Stimulated activated CD8-positive, alpha-beta memory T cell treated with anti-CD3 and anti-CD28 coated beads, Interleukin-2, amount 100 ng/mL, for 48 hours (primary cell): ENCODE measurements at regions not wholly inside any gene's neighbourhood (a gene's known extent, or its start where the extent isn't known, plus 50 kb on each side); places are given as distances from the start of the nearest gene placed in this dataset.
A peak's percentile ranks its signal among the peaks of the same experiment; 100 is the strongest.
"Not testable (repeated sequence)": the region's sequence is repeated elsewhere in the genome, so short reads cannot be mapped to it uniquely, and the experiment has no call there.

ENCODE experiments used
- DNase-seq, 2 donors: peaks; one replicate each; pipeline ENCODE4 v3.0.0-alpha.2; 2020; ENCODE audit warnings: low read depth in 2 of 2

- DNase-seq = no peak
Measured at GRCh38 chr10:100661520-100661919, 83.9 kb upstream of the PAX2 start.

GRCh38 chr10:100662067-100662466, 83.3 kb upstream of the PAX2 start:
- no peak for DNase-seq

- DNase-seq = no peak
Measured at GRCh38 chr10:100664316-100665149, 80.8 kb upstream of the PAX2 start.

- DNase-seq = not testable (repeated sequence)
Measured at GRCh38 chr10:100666634-100667033, 78.7 kb upstream of the PAX2 start.

GRCh38 chr10:100669616-100670015, 75.8 kb upstream of the PAX2 start:
- DNase-seq = no peak

- no peak for DNase-seq
Measured at GRCh38 chr10:100670368-100670767, 75.0 kb upstream of the PAX2 start.

- DNase-seq = peak; percentile 57 to 61
Measured at GRCh38 chr10:100670828-100671479, 74.4 kb upstream of the PAX2 start.

- DNase-seq = no peak
Measured at GRCh38 chr10:100672199-100672598, 73.2 kb upstream of the PAX2 start.

- no peak for DNase-seq
Measured at GRCh38 chr10:100677290-100677945, 68.0 kb upstream of the PAX2 start.

- DNase-seq = no peak
Measured at GRCh38 chr10:100679327-100679726, 66.1 kb upstream of the PAX2 start.

GRCh38 chr10:100683004-100683403, 62.4 kb upstream of the PAX2 start:
- DNase-seq = no peak

GRCh38 chr10:100683545-100684300, 61.7 kb upstream of the PAX2 start:
- no peak for DNase-seq

- DNase-seq = no peak
Measured at GRCh38 chr10:100684688-100685235, 60.6 kb upstream of the PAX2 start.

GRCh38 chr10:100685331-100685730, 60.1 kb upstream of the PAX2 start:
- DNase-seq = no peak

- no peak for DNase-seq
Measured at GRCh38 chr10:100687143-100688003, 58.0 kb upstream of the PAX2 start.

GRCh38 chr10:100688201-100688600, 57.2 kb upstream of the PAX2 start:
- no peak for DNase-seq

GRCh38 chr10:100693821-100694220, 51.6 kb upstream of the PAX2 start:
- no peak for DNase-seq
